AG08395 (cell line): ENCODE measurements at regions not wholly inside any gene's neighbourhood (a gene's known extent, or its start where the extent isn't known, plus 50 kb on each side); places are given as distances from the start of the nearest gene placed in this dataset.

Source experiments
- DNase-seq: peaks from one replicate; pipeline ENCODE4 v3.0.0; 2012; ENCODE audit warnings: mixed read lengths, low spot score

GRCh38 chr2:237170020-237170419 is 84.3 kb downstream of the COPS8 start:
- DNase-seq = peak; percentile 37

GRCh38 chr2:237171396-237171795 is 85.7 kb downstream of the COPS8 start:
- peak; percentile 79 for DNase-seq

- DNase-seq = no peak
Observed at GRCh38 chr2:237171881-237172280, 86.2 kb downstream of the COPS8 start.

- DNase-seq = no peak
Observed at GRCh38 chr2:237177052-237177451, 91.4 kb downstream of the COPS8 start.

- no peak for DNase-seq
Observed at GRCh38 chr2:237177986-237178385, 92.3 kb downstream of the COPS8 start.

- DNase-seq = no peak
Observed at GRCh38 chr2:237178396-237178795, 92.7 kb downstream of the COPS8 start.

GRCh38 chr2:237179161-237179560 is 93.5 kb downstream of the COPS8 start:
- DNase-seq = no peak

GRCh38 chr2:237180187-237180586 is 94.5 kb downstream of the COPS8 start:
- DNase-seq = no peak

GRCh38 chr2:237180987-237181386 is 95.3 kb downstream of the COPS8 start:
- no peak for DNase-seq

- peak; percentile 86 for DNase-seq
Observed at GRCh38 chr2:237181844-237182243, 96.2 kb downstream of the COPS8 start.

GRCh38 chr2:237182422-237183123 is 96.9 kb downstream of the COPS8 start:
- peak; percentile 56 for DNase-seq

GRCh38 chr2:237184192-237184918 is 98.7 kb downstream of the COPS8 start:
- DNase-seq = peak; percentile 47

GRCh38 chr2:237184919-237185552 is 99.3 kb downstream of the COPS8 start:
- no peak for DNase-seq

GRCh38 chr2:237185553-237185925 is 99.8 kb downstream of the COPS8 start:
- no peak for DNase-seq

GRCh38 chr2:237189799-237190198 is 104.1 kb downstream of the COPS8 start:
- no peak for DNase-seq

GRCh38 chr2:237190966-237191713 is 105.5 kb downstream of the COPS8 start:
- DNase-seq = no peak

- no peak for DNase-seq
Observed at GRCh38 chr2:237191714-237192081, 106.0 kb downstream of the COPS8 start.

GRCh38 chr2:237192881-237193280 is 107.2 kb downstream of the COPS8 start:
- no peak for DNase-seq

- DNase-seq = no peak
Observed at GRCh38 chr2:237193436-237193835, 107.7 kb downstream of the COPS8 start.

GRCh38 chr2:237194081-237194480 is 108.4 kb downstream of the COPS8 start:
- no peak for DNase-seq

- DNase-seq = no peak
Observed at GRCh38 chr2:237194906-237195305, 109.2 kb downstream of the COPS8 start.

- no peak for DNase-seq
Observed at GRCh38 chr2:237195396-237196120, 109.9 kb downstream of the COPS8 start.
